ENCODE measurements at regions not wholly inside any gene's neighbourhood (a gene's known extent, or its start where the extent isn't known, plus 50 kb on each side); places are given as distances from the start of the nearest gene placed in this dataset.

DNA sequence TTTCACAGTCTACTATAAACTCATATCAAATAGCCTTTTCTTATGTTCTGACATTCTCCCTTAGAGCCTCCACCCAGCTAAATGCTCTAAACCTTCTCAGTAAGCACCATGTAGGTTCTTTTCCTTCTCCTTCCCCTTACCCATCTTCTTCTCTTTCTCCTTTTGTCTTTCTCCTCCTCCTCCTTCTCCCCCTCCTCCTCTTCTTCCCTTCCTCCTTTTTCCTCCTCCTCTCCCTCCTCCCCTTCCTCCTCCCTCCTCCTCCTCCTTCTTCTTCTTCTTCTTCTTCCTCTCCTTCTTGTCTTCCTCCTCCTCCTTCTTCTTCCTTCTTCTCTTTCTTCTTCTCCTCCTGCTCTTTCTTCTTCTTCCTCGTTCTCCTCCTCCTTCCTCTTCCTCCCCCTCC is 85.2 kb upstream of the KCNAB1 start:
- no peak for TF ChIP-seq CTCF (IDR thresholded peaks at IDR 0.05; ENCODE audit: insufficient read depth, low read depth, low read length)
- FAIRE-seq, result no peak
- H3K4me3 Mint-ChIP-seq (ENCODE audit: unreplicated experiment), result no peak overlapping the region

DNA sequence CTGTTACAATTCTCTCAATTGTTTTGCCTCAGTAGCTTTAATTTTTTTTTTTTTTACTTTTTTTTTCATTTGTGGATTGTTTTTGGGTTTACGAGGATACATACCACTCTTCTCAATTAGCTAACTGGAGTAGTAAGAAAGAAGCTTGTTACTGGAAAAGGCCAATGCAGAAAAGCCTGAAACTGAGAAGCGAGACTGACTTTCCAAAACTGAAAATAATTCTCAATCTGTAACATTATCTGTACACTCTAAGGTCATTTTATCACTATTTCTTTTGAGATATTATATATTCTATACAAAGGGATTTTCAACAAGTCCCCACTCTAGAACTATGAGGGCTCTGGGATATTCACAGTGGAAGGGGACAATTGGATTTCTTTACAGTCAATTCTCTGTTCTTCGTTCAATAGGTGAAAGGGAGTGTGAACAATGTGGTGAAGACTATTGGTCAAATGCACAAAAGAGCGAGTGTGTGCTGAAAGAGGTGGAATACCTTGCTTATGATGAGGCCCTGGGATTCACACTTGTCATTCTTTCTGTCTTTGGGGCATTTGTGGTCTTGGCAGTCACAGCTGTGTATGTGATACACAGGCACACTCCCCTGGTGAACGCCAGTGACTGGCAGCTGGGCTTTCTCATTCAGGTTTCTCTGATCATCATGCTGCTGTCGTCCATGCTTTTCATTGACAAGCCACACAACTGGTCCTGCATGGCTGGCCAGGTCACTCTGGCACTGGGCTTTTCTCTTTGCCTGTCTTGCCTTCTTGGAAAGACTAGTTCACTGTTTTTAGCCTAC is 83.9 kb upstream of the KCNAB1 start:
- no peak for FAIRE-seq

More for the DNA sequence above, 85.2 kb upstream of the KCNAB1 start:
- no peaks in the 10 kb centered on the region for H3K4me1 Mint-ChIP-seq (ENCODE audit: low read depth, unreplicated experiment)
- Histone ChIP-seq H3K9ac (ENCODE audit: low read length) (no peak overlapping the region), H3K4me1 (ENCODE audit: insufficient read depth, low read length) (no peaks in the 10 kb centered on the region), H2AFZ (ENCODE audit: low read depth, low read length) (no peak overlapping the region), H3K4me2 (ENCODE audit: low read length) (no peak overlapping the region), H4K20me1 (ENCODE audit: insufficient read depth, low read length) (no peaks in the 10 kb centered on the region), H3K27ac (ENCODE audit: low read depth, low read length) (no peak overlapping the region), H3K4me3 (ENCODE audit: insufficient read depth, low read depth, low read length) (no peak overlapping the region), H3K79me2 (ENCODE audit: insufficient read depth, low read length) (no peaks in the 10 kb centered on the region), H3K9me3 (ENCODE audit: insufficient read depth, low read depth, low read length) (no peaks in the 10 kb centered on the region), H3K36me3 (ENCODE audit: insufficient read depth, low read length) (no peaks in the 10 kb centered on the region), H3K27me3 (ENCODE audit: insufficient read depth, low read length) (no peaks in the 10 kb centered on the region)
- H3K27me3 Mint-ChIP-seq (ENCODE audit: low read depth, unreplicated experiment), result no peaks in the 10 kb centered on the region
- H3K9me3 Mint-ChIP-seq (ENCODE audit: unreplicated experiment), result no peaks in the 10 kb centered on the region
- no peak overlapping the region for H3K27ac Mint-ChIP-seq (ENCODE audit: unreplicated experiment)
- no peaks in the 10 kb centered on the region for H3K36me3 Mint-ChIP-seq (ENCODE audit: low read depth, unreplicated experiment)
- DNase-seq (ENCODE audit: low read depth), result no peak

More for the DNA sequence above, 83.9 kb upstream of the KCNAB1 start:
- Histone ChIP-seq H3K36me3 (ENCODE audit: insufficient read depth, low read length) (no peaks in the 10 kb centered on the region), H2AFZ (ENCODE audit: low read depth, low read length) (no peak overlapping the region), H3K4me1 (ENCODE audit: insufficient read depth, low read length) (no peaks in the 10 kb centered on the region), H3K4me3 (ENCODE audit: insufficient read depth, low read depth, low read length) (no peak overlapping the region), H3K79me2 (ENCODE audit: insufficient read depth, low read length) (no peaks in the 10 kb centered on the region), H3K4me2 (ENCODE audit: low read length) (no peak overlapping the region), H3K27ac (ENCODE audit: low read depth, low read length) (no peak overlapping the region), H4K20me1 (ENCODE audit: insufficient read depth, low read length) (no peaks in the 10 kb centered on the region), H3K9ac (ENCODE audit: low read length) (no peak overlapping the region), H3K27me3 (ENCODE audit: insufficient read depth, low read length) (no peaks in the 10 kb centered on the region), H3K9me3 (ENCODE audit: insufficient read depth, low read depth, low read length) (no peaks in the 10 kb centered on the region)
- no peak for DNase-seq (ENCODE audit: low read depth)
- H3K27ac Mint-ChIP-seq (ENCODE audit: unreplicated experiment), result no peak overlapping the region
- H3K4me1 Mint-ChIP-seq (ENCODE audit: low read depth, unreplicated experiment), result no peaks in the 10 kb centered on the region
- H3K9me3 Mint-ChIP-seq (ENCODE audit: unreplicated experiment), result no peaks in the 10 kb centered on the region
- no peaks in the 10 kb centered on the region for H3K36me3 Mint-ChIP-seq (ENCODE audit: low read depth, unreplicated experiment)
- H3K4me3 Mint-ChIP-seq (ENCODE audit: unreplicated experiment), result no peak overlapping the region
- H3K27me3 Mint-ChIP-seq (ENCODE audit: low read depth, unreplicated experiment), result no peaks in the 10 kb centered on the region
- TF ChIP-seq CTCF (IDR thresholded peaks at IDR 0.05; ENCODE audit: insufficient read depth, low read depth, low read length) (no peak), EZH2 (IDR thresholded peaks at IDR 0.05; ENCODE audit: insufficient read depth, low read length) (no peak)

Measured in astrocyte (in vitro differentiated cells and primary cell).